Effector memory CD4-positive, alpha-beta T cell (primary cell): ENCODE measurements at regions not wholly inside any gene's neighbourhood (a gene's known extent, or its start where the extent isn't known, plus 50 kb on each side); places are given as distances from the start of the nearest gene placed in this dataset.

ENCODE experiments used
- DNase-seq, 3 donors: peaks; one replicate each; pipeline ENCODE4 v3.0.0-alpha.2; 2020
- H3K27ac ChIP-seq: 2 replicates; pipeline ENCODE4 v1.7.0; 2013; ENCODE audit warnings: mild to moderate bottlenecking, low read length, moderate library complexity; ENCODE audit not compliant: insufficient read depth, poor library complexity, severe bottlenecking
- H3K27me3 ChIP-seq: replicated peaks from 2 replicates; pipeline ENCODE4 v1.7.0; 2013; ENCODE audit warnings: mild to moderate bottlenecking, low read length; ENCODE audit not compliant: insufficient read depth, control insufficient read depth, poor library complexity, severe bottlenecking
- H3K36me3 ChIP-seq: 2 replicates; pipeline ENCODE4 v1.7.0; 2013; ENCODE audit warnings: mild to moderate bottlenecking, low read length, moderate library complexity; ENCODE audit not compliant: control insufficient read depth, insufficient read depth
- H3K4me1 ChIP-seq: 2 replicates; pipeline ENCODE4 v1.7.0; 2013; ENCODE audit warnings: low read length, mild to moderate bottlenecking; ENCODE audit not compliant: control insufficient read depth, insufficient read depth, poor library complexity, severe bottlenecking
- H3K4me3 ChIP-seq: 2 replicates; pipeline ENCODE4 v1.7.0; 2013; ENCODE audit warnings: low read length, low read depth, mild to moderate bottlenecking; ENCODE audit not compliant: insufficient read depth, poor library complexity, severe bottlenecking
- H3K9me3 ChIP-seq: 2 replicates; pipeline ENCODE4 v1.7.0; 2013; ENCODE audit warnings: mild to moderate bottlenecking, low read length, moderate library complexity; ENCODE audit not compliant: control insufficient read depth

DNA sequence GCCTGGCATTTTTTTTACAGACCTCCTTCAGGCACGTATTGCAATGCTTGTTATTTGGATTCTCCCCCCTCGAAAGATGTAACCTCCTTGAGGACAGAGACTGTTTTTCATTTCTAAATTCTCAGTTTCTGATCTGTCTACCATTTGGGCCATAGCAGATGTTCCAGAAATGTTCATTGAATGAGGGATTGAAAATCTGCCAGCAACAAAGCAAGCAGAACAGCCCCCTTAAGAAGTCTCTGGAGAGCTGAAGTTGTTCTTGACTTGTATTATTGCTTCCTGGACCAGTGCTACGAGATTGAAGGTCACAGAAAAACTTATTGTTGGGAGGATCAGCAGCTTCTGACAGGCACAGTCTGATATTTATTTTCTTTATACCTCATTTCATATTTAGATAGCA is 355.5 kb downstream of the EPHA4 start:
- H3K36me3 ChIP-seq, result no peaks in the 10 kb centered on the region
- H3K9me3 ChIP-seq, result no peaks in the 10 kb centered on the region
- H3K4me1 ChIP-seq, result no peaks in the 10 kb centered on the region
- no peak overlapping the region for H3K27ac ChIP-seq
- no peak for DNase-seq
- no peak overlapping the region for H3K4me3 ChIP-seq
- H3K27me3 ChIP-seq, result no peaks in the 10 kb centered on the region

DNA sequence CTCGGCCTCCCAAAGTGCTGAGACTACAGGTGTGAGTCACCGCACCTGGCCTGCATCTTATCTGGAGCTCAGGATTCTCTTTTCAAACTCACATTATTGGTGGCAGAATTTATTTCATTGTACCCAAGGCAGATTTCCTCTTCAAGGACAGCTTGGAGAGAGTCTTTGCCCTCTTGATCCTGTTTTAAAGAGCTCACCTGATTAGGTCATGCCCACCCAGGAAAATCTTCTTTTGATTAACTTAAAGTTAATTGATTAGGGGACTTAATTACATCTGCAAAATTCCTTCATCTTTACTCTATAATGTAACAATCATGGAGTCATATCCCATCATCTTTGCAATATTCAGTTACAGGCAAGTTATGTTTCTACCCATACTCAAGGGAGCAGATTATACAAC is 346.4 kb downstream of the EPHA4 start:
- Histone ChIP-seq H3K27me3 (no peaks in the 10 kb centered on the region), H3K4me3 (no peak overlapping the region), H3K9me3 (no peaks in the 10 kb centered on the region), H3K4me1 (no peaks in the 10 kb centered on the region), H3K27ac (no peak overlapping the region), H3K36me3 (no peaks in the 10 kb centered on the region)
- DNase-seq, result no peak

DNA sequence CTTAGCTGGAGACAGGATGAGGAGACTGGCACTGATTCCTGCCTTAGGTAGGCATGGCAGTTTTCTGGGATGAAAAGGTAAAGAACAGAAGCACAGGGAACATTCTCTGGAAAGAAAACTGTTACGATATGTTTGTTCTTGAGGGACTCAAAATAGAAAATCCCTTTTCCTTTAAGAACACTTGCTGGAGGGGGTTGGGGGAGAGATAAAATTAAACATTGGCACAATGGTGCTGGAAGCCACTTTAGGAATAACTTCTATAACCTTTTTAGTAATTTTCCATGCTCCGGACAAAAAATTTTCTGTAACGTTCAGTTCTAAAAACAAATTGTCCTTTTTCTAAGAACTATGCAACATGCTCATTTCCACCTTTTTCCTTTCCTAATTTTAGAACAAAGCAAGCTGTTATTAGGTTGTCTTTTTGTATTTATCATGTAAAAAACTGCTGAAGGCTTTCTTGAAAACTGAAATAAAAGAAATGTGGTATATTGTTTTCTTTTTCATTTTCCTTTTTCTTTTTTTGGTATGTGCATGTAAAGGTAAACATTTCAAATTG is 343.8 kb downstream of the EPHA4 start:
- DNase-seq, result no peak

DNA sequence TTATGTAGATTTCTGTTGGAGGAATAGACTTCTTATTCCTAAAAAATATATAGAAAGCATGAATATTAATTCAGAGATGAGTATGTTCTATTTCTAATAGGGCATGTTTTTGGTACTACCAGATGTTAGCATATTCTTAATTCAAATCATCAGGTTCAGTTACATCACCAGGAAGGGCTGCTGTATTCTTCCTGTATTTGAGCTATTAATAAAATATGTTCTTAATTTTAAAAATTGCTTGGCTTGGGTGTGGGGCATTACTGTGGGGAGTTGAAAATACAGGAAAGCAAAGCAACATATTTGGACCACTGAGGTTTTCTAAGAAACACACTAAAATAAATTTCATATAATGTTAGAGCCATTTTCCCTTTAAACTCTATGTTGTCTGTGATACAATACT is 343.0 kb downstream of the EPHA4 start:
- no peaks in the 10 kb centered on the region for H3K9me3 ChIP-seq
- H3K4me3 ChIP-seq, result no peak overlapping the region
- H3K27me3 ChIP-seq, result no peaks in the 10 kb centered on the region
- no peak for DNase-seq
- no peaks in the 10 kb centered on the region for H3K4me1 ChIP-seq
- H3K27ac ChIP-seq, result no peak overlapping the region
- no peaks in the 10 kb centered on the region for H3K36me3 ChIP-seq

More for the DNA sequence above, 343.8 kb downstream of the EPHA4 start:
- Histone ChIP-seq H3K9me3 (no peaks in the 10 kb centered on the region), H3K4me3 (no peak overlapping the region), H3K36me3 (no peaks in the 10 kb centered on the region), H3K4me1 (no peaks in the 10 kb centered on the region), H3K27me3 (no peaks in the 10 kb centered on the region), H3K27ac (no peak overlapping the region)

DNA sequence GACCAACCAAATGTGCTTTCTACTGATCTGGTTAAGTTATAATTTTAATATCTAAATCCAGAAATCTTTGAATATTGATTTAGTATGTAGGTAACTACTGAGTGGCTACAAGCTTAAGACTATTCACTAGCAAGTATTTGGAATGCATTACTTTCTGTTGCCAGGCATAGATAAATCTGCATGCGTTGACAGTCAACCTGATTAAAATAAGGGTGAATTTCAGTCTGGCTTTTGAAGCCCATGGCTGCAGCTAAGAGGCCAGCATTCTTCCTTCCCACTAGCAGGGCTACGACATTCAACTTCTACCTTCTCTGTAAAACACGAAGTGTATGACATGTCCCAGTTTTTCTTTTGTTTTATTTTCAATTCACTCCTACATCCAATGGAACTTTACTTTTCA is 340.6 kb downstream of the EPHA4 start:
- Histone ChIP-seq H3K4me3 (no peak overlapping the region), H3K4me1 (no peaks in the 10 kb centered on the region), H3K27me3 (no peaks in the 10 kb centered on the region), H3K36me3 (no peaks in the 10 kb centered on the region), H3K27ac (no peak overlapping the region), H3K9me3 (no peaks in the 10 kb centered on the region)
- DNase-seq, result no peak

DNA sequence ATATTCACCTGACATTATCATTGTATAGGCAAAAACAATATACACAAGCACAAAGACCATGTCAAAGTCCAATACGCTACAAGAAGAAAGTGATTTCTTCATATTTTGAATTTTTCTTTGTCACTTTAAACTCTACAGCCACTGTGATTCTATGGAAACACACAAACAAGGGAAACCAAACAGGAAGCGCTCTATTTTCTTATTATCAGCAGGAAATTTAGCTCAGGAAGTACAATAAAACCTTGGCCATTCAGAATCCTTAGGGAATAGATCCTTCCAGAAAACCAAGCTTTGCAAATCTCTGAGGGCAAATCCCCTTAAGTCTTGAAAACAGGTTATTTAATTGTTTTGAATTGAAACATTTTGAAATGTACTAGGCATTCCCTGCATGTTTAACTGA is 336.2 kb downstream of the EPHA4 start:
- DNase-seq, result no peak
- Histone ChIP-seq H3K36me3 (no peaks in the 10 kb centered on the region), H3K4me1 (no peaks in the 10 kb centered on the region), H3K27ac (no peak overlapping the region), H3K9me3 (no peaks in the 10 kb centered on the region), H3K4me3 (no peak overlapping the region), H3K27me3 (no peaks in the 10 kb centered on the region)

DNA sequence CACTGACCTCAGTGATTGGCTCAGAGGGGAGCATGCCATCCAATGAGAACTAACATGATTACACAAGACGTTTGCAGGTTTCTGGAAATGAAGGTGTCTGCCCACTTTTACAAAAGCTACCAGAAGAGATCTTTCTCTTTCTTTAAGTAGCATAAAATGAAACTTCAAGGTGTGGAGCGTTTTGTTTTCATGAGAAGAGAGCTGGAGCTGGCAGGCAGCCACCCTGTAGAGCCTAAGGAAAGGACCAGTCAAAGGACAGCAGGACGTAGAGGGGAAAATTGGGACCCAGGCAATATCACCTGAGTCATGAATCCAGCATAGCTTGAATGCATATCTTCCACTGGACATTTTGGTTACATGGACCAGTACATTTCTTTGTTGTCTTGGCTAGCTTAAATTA is 331.0 kb downstream of the EPHA4 start:
- no peak overlapping the region for H3K4me3 ChIP-seq
- no peaks in the 10 kb centered on the region for H3K4me1 ChIP-seq
- H3K27me3 ChIP-seq, result no peaks in the 10 kb centered on the region
- no peak for DNase-seq
- no peak overlapping the region for H3K27ac ChIP-seq
- no peaks in the 10 kb centered on the region for H3K9me3 ChIP-seq
- no peaks in the 10 kb centered on the region for H3K36me3 ChIP-seq

DNA sequence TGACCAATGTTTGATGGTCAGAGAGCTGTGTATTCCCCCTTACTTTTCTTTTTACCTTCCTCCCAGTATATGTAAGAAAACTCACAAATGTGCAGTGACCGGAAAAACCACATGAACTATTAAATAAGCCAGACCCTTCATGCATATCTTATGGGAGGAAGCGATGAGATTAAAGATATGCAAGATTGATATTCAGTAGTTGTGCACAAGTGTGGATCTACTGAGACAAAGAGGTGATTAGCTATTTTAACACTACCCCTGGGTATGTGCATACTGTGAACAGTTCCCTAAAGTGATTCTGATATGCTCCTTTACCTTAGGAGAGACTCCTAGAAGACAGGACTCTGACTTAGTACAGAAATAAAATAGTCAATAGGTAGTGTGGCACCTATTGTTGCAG is 328.3 kb downstream of the EPHA4 start:
- Histone ChIP-seq H3K36me3 (no peaks in the 10 kb centered on the region), H3K4me3 (no peak overlapping the region), H3K27ac (no peak overlapping the region), H3K27me3 (no peaks in the 10 kb centered on the region), H3K4me1 (no peaks in the 10 kb centered on the region), H3K9me3 (no peaks in the 10 kb centered on the region)
- DNase-seq, result no peak

DNA sequence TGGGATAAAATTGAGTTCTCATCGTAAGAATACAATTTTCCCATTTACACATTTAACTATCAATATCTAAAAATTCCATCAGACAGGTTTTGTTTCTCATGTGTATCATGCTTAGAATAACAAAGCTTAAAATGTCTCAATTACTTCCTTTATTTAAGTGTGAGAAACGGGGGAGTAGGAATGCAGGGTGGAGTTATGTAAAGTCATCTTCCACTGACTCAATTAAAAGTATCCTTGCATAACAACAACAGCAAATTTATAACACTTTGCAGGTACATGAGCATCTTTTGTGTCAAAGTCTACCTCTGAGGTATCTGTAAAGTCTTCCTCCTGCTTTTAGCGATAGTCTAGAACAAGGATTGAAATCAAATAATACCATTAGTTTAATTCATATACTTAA is 327.1 kb downstream of the EPHA4 start:
- Histone ChIP-seq H3K27ac (no peak overlapping the region), H3K27me3 (no peaks in the 10 kb centered on the region), H3K36me3 (no peaks in the 10 kb centered on the region), H3K4me1 (no peaks in the 10 kb centered on the region), H3K9me3 (no peaks in the 10 kb centered on the region), H3K4me3 (no peak overlapping the region)
- DNase-seq, result no peak

DNA sequence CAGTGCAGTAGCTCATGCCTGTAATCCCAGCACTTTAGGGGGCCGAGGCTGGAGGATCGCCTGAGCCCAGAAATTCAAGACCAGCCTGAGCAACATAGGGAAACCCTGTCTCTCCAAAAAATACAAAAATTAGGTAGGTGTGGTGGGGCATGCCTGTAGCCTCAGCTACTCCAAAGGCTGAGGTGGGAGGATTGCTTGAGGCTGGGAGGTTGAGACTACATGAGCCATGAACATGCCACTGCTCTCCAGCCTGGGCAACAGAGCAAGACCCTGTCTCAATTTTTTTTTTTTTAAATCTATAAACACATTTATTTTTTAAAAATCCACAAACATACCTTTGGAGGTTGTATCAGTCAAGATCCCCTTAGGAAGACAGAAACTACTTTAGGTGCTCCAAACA is 326.3 kb downstream of the EPHA4 start:
- Histone ChIP-seq H3K27me3 (no peaks in the 10 kb centered on the region), H3K36me3 (no peaks in the 10 kb centered on the region), H3K4me3 (no peak overlapping the region), H3K4me1 (no peaks in the 10 kb centered on the region), H3K9me3 (no peaks in the 10 kb centered on the region), H3K27ac (no peak overlapping the region)
- DNase-seq, result no peak

DNA sequence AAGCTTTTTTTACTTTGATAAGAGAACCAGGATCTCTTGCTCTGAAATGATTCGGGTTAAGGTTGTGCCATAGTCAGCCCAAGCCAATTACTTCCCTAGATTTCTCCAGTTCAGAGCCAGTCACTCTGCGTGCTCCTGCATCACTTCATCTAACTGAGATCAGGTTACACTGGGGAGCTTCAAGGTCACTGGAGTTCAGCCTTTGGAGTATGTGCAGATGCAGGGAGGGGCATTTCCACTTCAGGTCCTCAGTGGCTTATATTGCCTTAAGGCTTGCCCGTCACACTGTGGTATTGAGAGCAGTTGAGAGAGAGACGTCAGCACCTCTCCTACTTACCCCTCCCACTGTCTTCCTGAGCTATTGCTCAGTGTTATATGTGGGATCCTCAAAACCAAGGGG is 317.8 kb downstream of the EPHA4 start:
- Histone ChIP-seq H3K4me3 (no peak overlapping the region), H3K4me1 (no peaks in the 10 kb centered on the region), H3K27ac (no peak overlapping the region), H3K36me3 (no peaks in the 10 kb centered on the region), H3K27me3 (no peaks in the 10 kb centered on the region), H3K9me3 (no peaks in the 10 kb centered on the region)
- DNase-seq, result no peak
